A549 (cell line): ENCODE measurements at regions not wholly inside any gene's neighbourhood (a gene's known extent, or its start where the extent isn't known, plus 50 kb on each side); places are given as distances from the start of the nearest gene placed in this dataset.

ENCODE experiments used
- CBX2 ChIP-seq: fragments of 200-600 bp; sonication (generic); IDR thresholded peaks from 2 replicates; pipeline ENCODE4 v1.6.1; 2016; ENCODE audit warnings: low read depth, mild to moderate bottlenecking, borderline replicate concordance
- NFE2L2 ChIP-seq: fragments of 150-350 bp; conservative IDR thresholded peaks from 2 replicates; pipeline ENCODE4 v1.6.1; 2014; ENCODE audit warnings: low read length
- PBX3 ChIP-seq: IDR thresholded peaks from 2 replicates; pipeline ENCODE4 v1.6.1; 2012
- POLR2A ChIP-seq: IDR thresholded peaks from 2 replicates; pipeline ENCODE4 v1.6.1; 2012; ENCODE audit warnings: mild to moderate bottlenecking, low read length
- POLR2AphosphoS2 ChIP-seq: conservative IDR thresholded peaks from 2 replicates; pipeline ENCODE4 v1.6.1; 2012; ENCODE audit warnings: low read length, improper control_type of control experiment, inconsistent platforms
- RAD21 ChIP-seq, 2 experiments: fragments of >200 bp in 1 of 2; sonication (Bioruptor Twin) in 1 of 2; formaldehyde crosslinking in 1 of 2; IDR thresholded peaks in 1 of 2; conservative IDR thresholded peaks in 1 of 2; 2 replicates in 1 of 2; 3 replicates in 1 of 2; pipeline ENCODE4 v1.6.1; 2012 to 2018; ENCODE audit warnings: inconsistent platforms in 1 of 2
- RCOR1 ChIP-seq: fragments of 150-350 bp; IDR thresholded peaks from 2 replicates; pipeline ENCODE4 v1.6.1; 2014; ENCODE audit warnings: antibody characterized with exemption, low read length, low read depth
- REST ChIP-seq: fragments of 200-600 bp; sonication (generic); IDR thresholded peaks from 2 replicates; pipeline ENCODE4 v1.6.1; 2016; ENCODE audit warnings: antibody characterized with exemption, mild to moderate bottlenecking, moderate library complexity
- RFX5 ChIP-seq: fragments of 450-650 bp; IDR thresholded peaks from 2 replicates; pipeline ENCODE4 v1.7.1; 2014; ENCODE audit warnings: antibody characterized with exemption, mild to moderate bottlenecking, moderate library complexity
- TP53 ChIP-seq: fragments of 250-450 bp; sonication (Bioruptor Pico); IDR thresholded peaks from 2 replicates; pipeline ENCODE4 v1.5.0; 2021; ENCODE audit warnings: mild to moderate bottlenecking, moderate library complexity
- TF ChIP-seq, protein P1 (sequence below): fragments of >200 bp; sonication (Bioruptor Twin); formaldehyde crosslinking; IDR thresholded peaks from 3 replicates; pipeline ENCODE4 v1.5.1; 2016

- TF ChIP-seq RAD21 (conservative IDR thresholded peaks at IDR 0.05 in 1 of 2, IDR thresholded peaks at IDR 0.05 in 1 of 2) = no peak
- no peak for TF ChIP-seq REST
- TF ChIP-seq, protein P1, sequence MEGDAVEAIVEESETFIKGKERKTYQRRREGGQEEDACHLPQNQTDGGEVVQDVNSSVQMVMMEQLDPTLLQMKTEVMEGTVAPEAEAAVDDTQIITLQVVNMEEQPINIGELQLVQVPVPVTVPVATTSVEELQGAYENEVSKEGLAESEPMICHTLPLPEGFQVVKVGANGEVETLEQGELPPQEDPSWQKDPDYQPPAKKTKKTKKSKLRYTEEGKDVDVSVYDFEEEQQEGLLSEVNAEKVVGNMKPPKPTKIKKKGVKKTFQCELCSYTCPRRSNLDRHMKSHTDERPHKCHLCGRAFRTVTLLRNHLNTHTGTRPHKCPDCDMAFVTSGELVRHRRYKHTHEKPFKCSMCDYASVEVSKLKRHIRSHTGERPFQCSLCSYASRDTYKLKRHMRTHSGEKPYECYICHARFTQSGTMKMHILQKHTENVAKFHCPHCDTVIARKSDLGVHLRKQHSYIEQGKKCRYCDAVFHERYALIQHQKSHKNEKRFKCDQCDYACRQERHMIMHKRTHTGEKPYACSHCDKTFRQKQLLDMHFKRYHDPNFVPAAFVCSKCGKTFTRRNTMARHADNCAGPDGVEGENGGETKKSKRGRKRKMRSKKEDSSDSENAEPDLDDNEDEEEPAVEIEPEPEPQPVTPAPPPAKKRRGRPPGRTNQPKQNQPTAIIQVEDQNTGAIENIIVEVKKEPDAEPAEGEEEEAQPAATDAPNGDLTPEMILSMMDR = no peak
- TF ChIP-seq POLR2AphosphoS2 = no peak
- no peak for TF ChIP-seq NFE2L2
- TF ChIP-seq POLR2A = no peak
- TF ChIP-seq PBX3 = no peak
- TF ChIP-seq CBX2 = no peak
- no peak for TF ChIP-seq TP53 (CRISPR knock-in tag)
- no peak for TF ChIP-seq RFX5
- no peak for TF ChIP-seq RCOR1
These were observed 728.2 kb downstream of the GALC start for GRCh38 chr14:87264796-87265195.
